Right atrium auricular region (tissue), 2 donors: ENCODE measurements at regions not wholly inside any gene's neighbourhood (a gene's known extent, or its start where the extent isn't known, plus 50 kb on each side); places are given as distances from the start of the nearest gene placed in this dataset.

Source experiments
- DNase-seq: peaks from one replicate; pipeline ENCODE4 v3.0.0-alpha.2; 2019; ENCODE audit warnings: low spot score
- H3K27ac ChIP-seq, 2 donors: fragments of 200-600 bp; sonication (generic); 1 replicate in 1 of 2; 2 replicates in 1 of 2; pipeline ENCODE4 v1.5.1; 2016 to 2019
- H3K27me3 ChIP-seq, 2 donors: fragments of 200-600 bp; sonication (generic); one replicate each; pipeline versions ENCODE4 v1.5.1 to v1.6.0; 2017 to 2019
- H3K36me3 ChIP-seq: fragments of 200-600 bp; sonication (generic); one replicate; pipeline ENCODE4 v1.5.1; 2016
- H3K4me1 ChIP-seq, 2 donors: fragments of 200-600 bp; sonication (generic); one replicate each; pipeline versions ENCODE4 v1.5.1 to v1.6.0; 2017 to 2019
- H3K4me3 ChIP-seq, 2 donors: fragments of 200-600 bp; sonication (generic); 1 replicate in 1 of 2; 2 replicates in 1 of 2; pipeline ENCODE4 v1.5.1; 2017 to 2019; ENCODE audit warnings: mild to moderate bottlenecking in 1 of 2, moderate library complexity in 1 of 2
- H3K9me3 ChIP-seq, 2 donors: fragments of 200-600 bp; sonication (generic); one replicate each; pipeline ENCODE4 v1.5.1; 2019
- CTCF ChIP-seq, 2 donors: fragments of 200-600 bp; sonication (generic); IDR thresholded peaks; one replicate each; pipeline ENCODE4 v1.5.1; 2019; ENCODE audit warnings: antibody characterized with exemption in 2 of 2

GRCh38 chr6:137424251-137424650 is 69.9 kb downstream of the OLIG3 start:
- Histone ChIP-seq H3K4me3 (no peak overlapping the region), H3K27ac (no peak overlapping the region), H3K9me3 (no peaks in the 10 kb centered on the region), H3K27me3 (no peaks in the 10 kb centered on the region), H3K36me3 (no peaks in the 10 kb centered on the region), H3K4me1 (no peaks in the 10 kb centered on the region)
- TF ChIP-seq CTCF (IDR thresholded peaks at IDR 0.05), result no peak
- no peak for DNase-seq

GRCh38 chr6:137423451-137424168 is 70.6 kb downstream of the OLIG3 start:
- DNase-seq, result no peak
- Histone ChIP-seq H3K4me1 (no peaks in the 10 kb centered on the region), H3K9me3 (no peaks in the 10 kb centered on the region), H3K27me3 (no peaks in the 10 kb centered on the region), H3K36me3 (no peaks in the 10 kb centered on the region), H3K27ac (no peak overlapping the region), H3K4me3 (no peak overlapping the region)
- TF ChIP-seq CTCF (IDR thresholded peaks at IDR 0.05), result no peak

GRCh38 chr6:137417396-137417795 is 76.8 kb downstream of the OLIG3 start:
- H3K36me3 ChIP-seq, result no peaks in the 10 kb centered on the region
- no peaks in the 10 kb centered on the region for H3K9me3 ChIP-seq
- peak overlapping the region in 1 of 2 donors; percentile 50 for H3K27ac ChIP-seq
- H3K4me1 ChIP-seq, result peaks cover 0 to 4% of the 10 kb centered on the region in 2 donors
- no peak overlapping the region for H3K4me3 ChIP-seq
- TF ChIP-seq CTCF (IDR thresholded peaks at IDR 0.05), result no peak
- H3K27me3 ChIP-seq, result no peaks in the 10 kb centered on the region
- no peak for DNase-seq

- peak; percentile 69 for DNase-seq
- Histone ChIP-seq H3K27ac (peak overlapping the region; percentile 50 to 57), H3K4me3 (no peak overlapping the region), H3K9me3 (no peaks in the 10 kb centered on the region), H3K27me3 (no peaks in the 10 kb centered on the region), H3K36me3 (no peaks in the 10 kb centered on the region), H3K4me1 (peaks cover 0 to 4% of the 10 kb centered on the region in 2 donors)
- no peak for TF ChIP-seq CTCF (IDR thresholded peaks at IDR 0.05)
Measured at GRCh38 chr6:137416376-137417109, 77.7 kb downstream of the OLIG3 start.

- peak overlapping the region; percentile 54 to 74 for H3K27ac ChIP-seq
- no peaks in the 10 kb centered on the region for H3K9me3 ChIP-seq
- peak overlapping the region in 1 of 2 donors; percentile 51 for H3K4me3 ChIP-seq
- H3K36me3 ChIP-seq, result no peaks in the 10 kb centered on the region
- TF ChIP-seq CTCF (IDR thresholded peaks at IDR 0.05), result peak in 1 of 2 donors; percentile 39
- peaks cover 0 to 4% of the 10 kb centered on the region in 2 donors for H3K4me1 ChIP-seq
- DNase-seq, result no peak
- H3K27me3 ChIP-seq, result no peaks in the 10 kb centered on the region
Measured at GRCh38 chr6:137415834-137416190, 78.4 kb downstream of the OLIG3 start.
